HG03095 (cell line): ENCODE measurements at regions not wholly inside any gene's neighbourhood (a gene's known extent, or its start where the extent isn't known, plus 50 kb on each side); places are given as distances from the start of the nearest gene placed in this dataset.

Experiments
- ATAC-seq: cut with Tn5 transposase; IDR thresholded peaks from one replicate; pipeline ENCODE4 v1.9.1; 2021; ENCODE audit warnings: moderate library complexity; ENCODE audit not compliant: unreplicated experiment

DNA sequence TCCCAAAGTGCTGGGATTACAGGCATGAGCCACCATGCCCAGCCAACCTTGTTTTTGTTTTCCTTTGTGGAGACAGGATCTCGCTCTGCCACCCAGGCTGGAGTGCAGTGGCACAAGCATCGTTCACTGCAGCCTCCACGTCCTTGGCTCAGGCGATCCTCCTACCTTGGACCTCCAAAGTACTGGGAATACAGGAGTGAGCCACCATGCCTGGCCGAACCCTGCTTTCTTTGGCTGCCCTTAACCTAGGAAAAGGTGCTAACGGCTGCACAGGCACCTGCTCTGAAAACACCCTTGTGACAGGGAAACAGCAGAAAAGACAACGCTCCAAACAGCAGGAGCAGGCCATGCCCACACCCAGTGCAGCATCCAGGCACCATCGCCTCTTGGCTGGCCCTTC, 71.9 kb downstream of the OAT start:
- ATAC-seq, result no peak

DNA sequence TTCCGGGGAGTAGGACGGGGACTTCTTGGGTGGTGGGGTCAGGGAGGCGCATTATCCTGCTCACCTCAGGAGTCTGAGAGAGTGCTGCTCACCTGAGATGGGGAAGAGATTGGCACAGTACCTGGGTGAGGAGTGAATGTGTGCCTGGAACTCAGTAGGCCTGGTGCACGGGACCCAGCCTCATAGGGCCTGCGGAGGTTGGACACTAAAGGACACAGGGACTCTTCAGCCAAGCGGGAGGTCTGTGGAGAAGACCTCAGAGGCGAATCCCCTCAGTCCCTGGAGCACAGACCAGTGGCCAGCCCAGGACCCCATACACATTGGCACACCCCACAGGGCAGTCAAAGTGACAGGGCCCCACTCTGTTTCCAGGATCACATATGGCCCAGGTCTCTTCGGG, 73.2 kb downstream of the OAT start:
- no peak for ATAC-seq

DNA sequence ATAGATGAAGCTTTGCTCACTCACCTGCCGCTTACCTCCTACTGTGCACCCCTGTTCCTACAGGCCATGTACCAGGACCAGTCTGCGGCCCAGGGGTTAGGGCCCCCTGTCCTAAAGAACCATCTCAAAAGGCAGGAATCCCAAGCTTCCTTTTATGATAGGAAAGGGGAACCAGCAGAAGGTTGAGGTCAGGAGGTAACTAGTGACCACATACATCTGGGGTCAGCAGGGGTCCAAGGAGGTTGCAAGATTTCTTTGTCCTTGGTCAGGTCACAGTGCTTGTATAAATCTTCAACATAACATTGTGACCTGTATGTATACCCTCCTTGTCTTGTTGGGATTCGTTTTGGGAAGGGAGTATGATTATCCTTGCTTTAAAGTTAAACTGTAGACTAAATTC, 73.8 kb downstream of the OAT start:
- ATAC-seq, result no peak

DNA sequence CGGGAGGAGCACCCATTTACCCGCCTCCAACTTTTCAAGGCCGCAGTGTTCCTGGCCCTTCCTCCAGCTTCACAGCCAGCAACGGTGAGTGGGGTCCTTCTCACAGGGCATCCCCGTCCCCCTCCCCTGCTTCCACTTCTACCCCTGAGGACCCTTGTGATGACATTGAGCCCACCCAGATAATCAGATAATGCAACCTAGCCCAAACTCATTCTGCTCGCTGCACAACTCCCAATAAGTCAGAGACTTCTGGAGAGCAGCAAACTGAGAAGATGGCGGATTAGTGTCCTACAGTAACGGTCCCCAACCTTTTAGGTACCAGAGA, 74.5 kb downstream of the OAT start:
- ATAC-seq, result no peak

DNA sequence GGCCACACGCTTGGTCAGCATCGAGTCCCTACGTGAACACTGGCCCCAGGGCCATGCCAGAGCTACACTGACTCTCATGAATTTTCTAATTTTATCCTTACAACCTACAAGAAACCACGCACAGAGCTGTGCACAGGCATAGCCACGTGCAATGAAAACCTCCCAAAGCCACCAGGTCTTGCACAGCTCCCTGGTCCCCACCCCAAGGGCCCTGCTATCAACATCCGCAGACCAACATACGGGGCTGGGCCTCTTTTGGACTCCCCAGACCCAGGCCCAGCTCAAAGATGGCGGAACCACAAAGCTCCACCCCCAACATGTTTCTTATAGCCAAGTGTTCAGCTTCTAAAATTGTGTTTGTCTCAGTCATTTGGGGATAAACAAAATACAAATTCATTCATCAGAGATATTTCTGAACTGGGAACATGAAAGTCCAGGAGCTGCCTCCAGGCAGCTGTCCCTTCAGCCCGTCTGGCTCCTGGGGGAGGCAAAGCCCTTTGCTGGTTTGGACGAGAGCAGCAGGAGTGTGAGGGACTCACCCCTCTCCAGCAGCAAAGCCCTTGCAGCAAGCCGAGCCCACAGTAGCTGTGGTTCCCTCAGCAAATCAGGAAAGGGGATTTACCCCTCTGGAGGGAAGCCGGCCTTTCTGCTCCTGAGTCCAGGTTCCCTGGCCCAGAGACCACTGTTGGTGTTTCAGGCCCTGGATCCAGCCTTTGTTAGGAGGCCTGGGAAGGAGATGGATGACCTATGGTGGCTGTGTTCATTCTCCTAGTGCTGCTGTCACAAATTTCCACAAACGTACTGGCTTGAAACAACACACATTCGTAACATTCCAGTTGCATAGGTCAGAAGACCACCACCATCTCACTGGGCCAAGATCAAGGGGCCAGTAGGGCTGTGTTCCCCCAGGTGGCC, 75.1 kb downstream of the OAT start:
- ATAC-seq, result no peak

DNA sequence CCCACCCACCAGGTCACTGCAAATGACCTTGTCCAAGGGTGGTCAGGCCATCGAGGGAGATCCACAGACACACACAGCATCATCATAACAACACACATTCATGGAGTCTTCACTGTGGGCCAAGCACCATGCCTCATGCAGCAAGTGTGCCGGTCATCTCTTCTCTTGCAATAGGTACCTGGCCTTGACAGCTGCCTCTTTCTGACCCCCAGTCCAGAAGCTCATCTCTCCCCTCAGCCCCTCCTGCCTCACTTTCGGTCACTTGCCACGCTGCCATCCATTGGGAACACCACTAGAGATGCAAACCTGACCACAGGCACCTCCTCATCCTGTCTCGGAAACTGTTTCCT, 75.9 kb downstream of the OAT start:
- no peak for ATAC-seq

DNA sequence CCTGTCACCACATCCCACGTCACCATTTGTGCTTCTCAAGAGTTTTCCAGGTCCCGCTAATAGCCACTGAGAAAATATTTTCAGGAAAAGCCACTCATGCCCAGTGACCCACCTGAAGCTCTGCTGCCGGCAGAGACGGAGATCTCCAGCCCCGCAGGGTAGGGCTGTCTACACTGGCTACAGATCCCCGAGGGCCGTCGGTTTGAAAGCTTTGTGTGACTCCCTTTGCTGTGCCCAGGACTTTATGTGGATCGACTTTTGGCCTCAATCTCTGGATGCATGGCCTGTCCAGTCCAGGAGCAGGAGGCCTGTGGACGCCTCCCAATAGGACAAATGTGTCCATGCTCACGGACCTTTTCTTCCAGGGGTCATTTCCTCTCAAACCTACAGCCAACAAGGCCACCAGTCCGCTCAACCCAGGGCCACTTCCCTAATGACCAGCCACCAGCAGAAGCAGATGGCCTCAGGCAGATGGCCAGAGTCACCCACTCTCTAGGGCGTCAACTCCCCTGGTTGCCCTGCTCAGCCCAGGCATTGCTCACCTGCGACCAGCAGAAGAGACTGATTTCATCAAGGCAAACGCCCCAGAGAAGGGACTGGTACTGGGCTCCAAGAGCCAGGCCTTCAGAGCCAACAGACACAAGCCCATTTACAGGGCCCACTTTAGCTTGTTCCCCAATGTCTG, 76.4 kb downstream of the OAT start:
- no peak for ATAC-seq

DNA sequence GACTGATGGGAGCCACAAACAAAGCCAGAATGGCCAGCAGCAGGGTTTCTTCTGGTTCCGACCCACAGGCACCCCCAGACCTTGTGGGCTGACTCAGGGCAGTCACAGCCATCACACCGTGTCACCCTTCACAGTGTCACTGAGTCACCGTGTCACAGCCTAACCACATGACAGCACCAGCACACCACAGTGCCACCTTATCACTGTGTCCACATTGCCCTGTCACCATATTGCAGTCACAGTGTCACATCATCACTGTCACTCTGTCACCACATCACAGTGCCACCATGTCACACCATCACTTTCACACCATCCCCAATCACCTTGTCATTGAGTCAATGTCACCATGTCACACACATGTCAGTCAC, 77.0 kb downstream of the OAT start:
- ATAC-seq, result no peak

DNA sequence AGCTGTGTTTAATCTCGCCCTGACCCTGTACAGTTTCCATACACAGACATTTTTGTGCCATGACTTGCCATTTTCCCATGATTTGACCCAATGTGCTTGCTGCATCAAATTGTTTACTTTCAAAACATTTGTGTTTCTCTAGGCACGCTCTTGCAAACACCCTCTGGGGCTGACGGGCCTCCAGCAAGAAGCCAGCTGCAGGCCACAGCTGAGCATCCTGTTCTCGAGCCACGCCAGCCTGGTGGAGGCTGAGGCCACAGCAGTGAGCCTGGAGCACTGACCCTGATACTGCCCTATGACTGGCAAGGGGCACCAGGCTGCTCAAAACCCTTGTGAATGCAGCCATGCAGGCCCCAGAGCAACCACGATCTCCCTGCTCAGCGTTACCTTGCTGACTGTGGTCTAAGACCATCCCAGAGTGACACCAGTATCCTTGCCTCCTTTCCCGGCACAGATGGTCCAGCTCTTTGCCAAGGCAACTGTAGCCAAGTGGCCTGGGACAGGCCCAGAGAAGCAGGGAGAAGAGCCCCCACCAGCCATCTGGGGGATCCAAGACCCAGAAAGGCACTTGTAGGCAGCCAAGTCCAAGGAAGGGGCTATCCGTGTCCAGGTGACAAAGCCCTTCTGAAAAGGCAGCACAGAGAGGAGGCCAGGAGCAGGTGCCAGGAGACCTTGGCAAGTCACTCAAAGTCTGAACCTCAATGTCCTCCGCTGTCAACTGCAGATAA, 78.5 kb downstream of the OAT start:
- ATAC-seq, result no peak

DNA sequence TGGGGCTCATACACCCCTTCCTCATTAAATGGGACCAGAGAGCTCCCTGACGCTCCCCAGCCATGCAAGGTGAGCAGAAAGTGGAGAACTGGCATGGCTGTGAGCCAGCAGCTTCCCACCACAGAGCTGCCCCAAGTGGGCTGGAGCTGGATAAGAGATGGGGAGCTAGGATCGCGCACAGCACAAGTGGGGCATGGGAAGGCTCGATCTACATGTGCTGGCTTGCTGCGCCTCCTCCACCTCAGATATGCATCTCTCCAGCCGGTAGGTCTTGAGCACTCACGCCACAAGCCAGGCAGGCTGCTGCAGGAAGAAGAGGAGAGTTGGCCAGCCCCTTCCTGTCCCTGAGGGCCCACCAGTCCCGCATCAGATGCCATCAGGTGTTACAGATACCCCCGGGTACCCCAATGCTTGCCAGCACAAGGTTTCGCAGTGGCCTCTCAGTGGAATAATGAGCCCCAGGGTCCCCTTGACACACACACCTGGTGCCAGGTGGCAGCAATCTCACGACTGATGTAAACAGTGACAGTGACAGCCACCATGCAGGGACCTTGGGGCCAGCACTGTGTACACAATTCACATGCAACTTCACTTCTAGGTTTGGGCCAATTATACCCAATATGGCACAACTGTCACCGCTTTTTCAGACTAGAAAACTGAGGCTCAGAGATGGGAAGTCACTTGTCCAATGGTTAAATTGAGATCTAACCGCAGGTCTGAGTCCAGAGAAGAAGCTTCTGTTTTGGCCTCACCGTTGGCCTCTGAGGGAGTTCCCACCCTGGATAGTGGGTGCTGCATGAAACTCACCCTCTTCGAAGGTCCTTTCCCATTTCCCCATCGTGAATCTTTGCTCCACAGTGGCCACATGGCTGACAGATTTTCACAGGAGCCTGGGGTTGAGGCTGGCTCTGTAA, 79.3 kb downstream of the OAT start:
- ATAC-seq, result no peak

DNA sequence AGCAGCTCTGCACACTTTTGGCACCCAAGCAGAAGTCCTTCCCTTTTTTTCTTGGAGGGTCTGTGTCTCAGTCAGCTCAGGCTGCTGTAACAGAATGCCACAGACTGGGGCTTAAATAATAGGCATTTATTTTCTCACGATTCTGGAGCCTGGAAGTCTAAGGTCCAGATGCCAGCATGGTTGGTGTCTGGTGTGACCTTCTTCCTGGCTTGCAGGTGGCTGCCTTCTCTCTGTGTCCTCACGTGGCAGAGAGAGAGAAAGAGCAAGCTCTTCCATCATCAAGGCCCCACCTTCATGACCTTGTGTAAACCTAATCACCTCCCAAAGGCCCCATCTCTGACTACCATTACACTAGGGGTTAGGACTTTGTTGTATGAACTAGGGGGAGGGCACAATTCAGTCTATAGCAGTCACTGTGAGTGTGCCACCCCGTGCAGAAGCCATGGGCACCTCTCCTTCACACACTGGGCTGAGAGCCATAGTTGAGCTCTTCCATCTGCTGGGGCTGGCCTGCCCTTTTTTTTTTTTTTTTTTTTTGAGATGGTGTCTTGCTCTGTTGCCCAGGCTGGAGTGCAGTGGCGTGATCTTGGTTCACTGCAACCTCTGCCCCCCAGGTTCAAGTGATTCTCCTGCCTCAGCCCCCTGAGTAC, 80.3 kb downstream of the OAT start:
- no peak for ATAC-seq

DNA sequence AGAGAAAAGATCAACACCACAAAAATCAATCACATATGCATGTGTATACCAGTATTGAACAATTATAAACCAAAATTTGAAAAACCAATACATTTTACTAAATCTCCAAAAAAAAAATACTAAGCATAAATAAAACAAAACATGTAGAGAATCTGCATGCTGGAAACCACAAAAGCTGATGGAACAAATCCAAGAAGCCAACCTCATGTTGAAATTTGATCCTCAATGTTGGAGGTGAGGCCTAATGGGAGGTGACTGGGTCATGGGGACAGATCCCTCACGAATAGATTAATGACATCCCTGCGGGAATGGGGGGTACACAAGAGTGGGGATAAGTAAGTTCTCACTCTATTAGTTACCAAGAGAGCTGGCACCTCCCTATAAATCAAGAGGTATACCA, 82.5 kb downstream of the OAT start:
- ATAC-seq, result no peak

DNA sequence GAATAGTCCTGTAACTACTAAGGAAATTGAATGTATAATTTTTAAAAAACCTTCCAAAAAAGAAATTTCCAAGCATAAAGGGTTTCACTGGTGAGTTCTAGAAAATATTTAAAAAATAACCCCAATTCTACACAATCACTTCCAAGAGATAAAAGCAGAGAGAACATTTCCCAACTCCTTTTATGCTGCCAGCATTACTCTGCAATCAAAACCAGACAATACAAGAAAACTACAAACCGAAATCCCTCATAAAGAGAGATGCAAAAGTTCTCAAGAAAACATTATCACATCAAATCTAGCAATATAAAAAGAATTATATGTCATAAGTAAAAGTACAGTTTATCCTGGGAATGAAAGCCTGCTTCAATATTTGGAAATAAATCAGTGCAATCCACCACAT, 84.8 kb downstream of the OAT start:
- ATAC-seq, result no peak

DNA sequence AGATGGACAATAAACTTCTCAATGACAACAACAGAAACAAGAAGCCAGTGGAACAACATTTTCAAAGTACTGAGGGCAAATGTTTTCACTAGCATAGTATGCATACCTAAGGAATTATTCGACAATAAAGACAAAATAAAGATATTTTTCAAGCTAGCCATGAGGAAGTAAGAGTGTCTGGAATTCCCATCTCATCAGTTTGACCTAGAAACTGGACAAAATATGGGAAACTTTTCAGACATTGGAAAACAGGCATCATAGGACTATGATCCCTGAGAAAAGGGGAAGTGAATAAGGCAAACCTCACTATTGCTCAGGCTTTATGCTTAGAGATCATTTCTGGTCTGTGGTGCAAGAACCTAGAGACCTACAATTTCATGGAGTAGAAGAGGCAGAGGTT, 86.3 kb downstream of the OAT start:
- ATAC-seq, result no peak

DNA sequence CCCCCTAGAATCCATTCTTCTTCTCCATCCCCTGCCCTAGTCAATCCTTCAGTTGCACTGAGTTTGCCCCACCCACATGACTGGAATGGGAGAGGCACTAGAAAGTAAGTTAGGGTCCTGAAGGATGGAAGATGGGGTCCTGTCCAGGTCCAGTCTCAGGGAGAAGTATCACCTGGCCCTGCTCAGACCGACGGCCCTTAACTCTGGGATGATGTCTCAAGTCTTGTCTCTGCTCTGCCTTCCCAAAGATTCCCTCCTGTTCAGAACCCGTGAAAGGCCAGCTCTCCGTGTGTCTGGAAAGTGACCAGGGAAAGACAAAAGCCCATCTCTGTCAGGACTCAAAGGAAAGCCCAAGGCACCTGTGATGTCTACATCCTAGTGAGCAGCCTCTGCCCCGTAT, 88.8 kb downstream of the OAT start:
- no peak for ATAC-seq

DNA sequence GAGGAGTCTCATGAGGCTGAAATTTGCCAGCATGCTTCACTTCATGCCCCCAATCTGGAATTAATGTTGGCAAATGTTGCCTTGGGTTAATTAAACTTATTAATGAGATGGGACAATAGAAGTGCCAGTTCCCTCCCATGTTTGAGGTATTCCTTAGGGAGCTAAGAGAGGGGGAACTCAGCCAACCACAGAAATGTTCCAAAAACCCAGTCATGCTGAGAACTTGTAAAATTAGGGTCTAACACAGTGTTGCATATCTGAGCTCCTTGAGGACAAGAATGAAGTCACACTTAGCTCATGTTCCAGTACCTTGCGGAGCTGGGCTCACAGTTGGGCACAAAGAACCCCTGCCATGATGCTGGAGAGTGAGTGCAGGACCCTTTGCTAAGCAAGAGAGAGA, 89.4 kb downstream of the OAT start:
- no peak for ATAC-seq

DNA sequence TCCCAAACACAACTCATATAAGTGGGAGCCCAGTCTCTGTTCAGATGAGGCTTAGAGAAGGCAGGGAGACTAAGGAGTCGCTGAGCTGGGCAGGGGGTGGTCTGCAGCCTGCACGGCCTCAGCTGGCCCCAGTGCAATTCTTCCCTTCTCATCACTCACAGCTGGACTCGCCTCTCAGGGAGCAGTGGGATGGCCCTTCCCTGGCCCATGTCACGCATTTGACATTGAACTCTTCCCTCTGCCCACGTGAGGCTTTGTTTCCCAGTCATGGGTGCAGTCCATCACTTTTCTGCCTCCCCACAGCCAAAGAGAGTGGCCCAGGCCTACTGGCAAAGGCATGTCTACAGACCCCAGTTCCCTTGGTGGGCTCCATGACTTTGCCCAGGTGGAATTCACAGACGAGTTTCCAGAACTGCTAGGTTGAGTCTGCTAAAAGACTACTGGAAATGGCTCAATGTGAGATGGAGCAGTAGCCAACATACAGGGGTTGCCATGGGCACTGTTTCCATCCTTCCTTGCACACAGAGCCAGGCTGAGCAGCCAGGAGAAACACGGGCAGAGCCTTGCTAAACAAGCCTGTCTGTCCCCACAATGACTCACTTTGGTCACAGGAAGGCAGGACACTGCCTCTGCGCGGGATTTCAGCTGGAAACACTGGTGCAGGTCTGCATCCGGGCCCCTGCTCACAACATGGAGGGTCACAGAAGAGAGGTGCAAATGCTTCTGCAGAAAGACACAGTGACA, 90.1 kb downstream of the OAT start:
- no peak for ATAC-seq

DNA sequence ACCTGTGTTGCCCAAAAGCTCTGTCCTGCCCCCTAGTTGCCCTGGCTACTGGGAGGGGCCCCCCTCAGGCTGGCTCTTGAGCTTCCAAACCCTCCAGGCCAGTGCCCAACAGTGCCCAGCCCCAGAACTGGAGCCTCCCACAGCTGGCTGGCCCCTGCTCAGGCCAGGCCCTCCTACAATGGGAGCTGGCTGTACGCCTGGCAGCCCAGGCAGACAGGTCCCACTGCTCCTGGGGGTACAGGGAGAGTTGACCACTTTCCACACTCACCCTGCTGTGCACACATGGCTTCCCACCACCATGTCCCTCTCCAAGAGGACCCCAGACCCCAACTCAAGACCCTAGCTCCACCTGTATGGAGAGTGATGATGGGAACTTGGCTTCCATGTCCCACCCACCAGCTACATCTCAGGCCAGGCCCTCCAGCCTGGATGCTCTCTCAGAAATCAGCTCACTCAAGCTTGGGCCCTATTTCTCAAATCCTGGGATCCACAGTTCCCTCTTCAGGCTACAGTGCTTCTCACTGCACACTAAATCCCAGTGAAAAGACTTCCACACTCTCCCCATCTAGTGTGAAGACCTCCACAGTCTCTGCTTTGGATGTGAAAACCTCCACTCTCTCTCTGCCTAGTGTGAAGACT, 92.6 kb downstream of the OAT start:
- no peak for ATAC-seq

DNA sequence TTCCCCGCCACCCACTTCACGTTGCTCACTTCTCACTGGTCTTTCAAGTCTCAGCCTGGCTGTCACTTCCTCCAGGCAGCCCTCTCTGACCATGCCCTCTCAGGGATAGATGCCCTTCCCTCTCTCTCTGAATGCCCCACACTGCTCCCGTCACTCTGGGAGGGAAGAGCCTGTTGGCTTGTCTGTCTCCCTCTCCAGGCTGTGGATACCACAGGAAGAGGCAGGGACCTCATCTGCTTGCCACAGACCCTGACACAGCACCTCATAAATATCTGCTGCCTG, 93.1 kb downstream of the OAT start:
- ATAC-seq, result no peak
